H9 (cell line): ENCODE measurements at regions not wholly inside any gene's neighbourhood (a gene's known extent, or its start where the extent isn't known, plus 50 kb on each side); places are given as distances from the start of the nearest gene placed in this dataset.

Experiments
- DNase-seq: peaks from one replicate; pipeline ENCODE4 v3.0.0-alpha.2; 2017
- H2AFZ ChIP-seq: one replicate; pipeline ENCODE4 v1.6.1; 2013; ENCODE audit warnings: mild to moderate bottlenecking, low read length, control low read depth, moderate library complexity
- H2AK5ac ChIP-seq: 2 replicates; pipeline ENCODE4 v1.6.1; 2013; ENCODE audit warnings: low read length, control low read depth, mixed read lengths; ENCODE audit not compliant: insufficient read length
- H2BK120ac ChIP-seq: one replicate; pipeline ENCODE4 v1.6.1; 2013; ENCODE audit warnings: low read depth, mild to moderate bottlenecking, low read length, control low read depth, inconsistent platforms; ENCODE audit not compliant: poor library complexity, severe bottlenecking
- H2BK12ac ChIP-seq: 2 replicates; pipeline ENCODE4 v1.6.1; 2013; ENCODE audit warnings: low read length, control low read depth, mixed read lengths, low read depth; ENCODE audit not compliant: insufficient read length
- H2BK15ac ChIP-seq: 2 replicates; pipeline ENCODE4 v1.6.1; 2013; ENCODE audit warnings: low read depth, low read length, control low read depth
- H2BK20ac ChIP-seq: one replicate; pipeline ENCODE4 v1.6.1; 2013; ENCODE audit warnings: low read depth, mild to moderate bottlenecking, low read length, control low read depth, inconsistent platforms; ENCODE audit not compliant: poor library complexity, severe bottlenecking
- H2BK5ac ChIP-seq: 2 replicates; pipeline ENCODE4 v1.6.1; 2013; ENCODE audit warnings: low read length, control low read depth, mixed read lengths; ENCODE audit not compliant: insufficient read length
- H3K14ac ChIP-seq: 2 replicates; pipeline ENCODE4 v1.6.1; 2013; ENCODE audit warnings: low read length, control low read depth; ENCODE audit not compliant: insufficient read depth
- H3K18ac ChIP-seq: 2 replicates; pipeline ENCODE4 v1.6.1; 2013; ENCODE audit warnings: low read depth, mild to moderate bottlenecking, mixed read lengths, low read length, control low read depth; ENCODE audit not compliant: insufficient read length
- H3K23ac ChIP-seq: 2 replicates; pipeline ENCODE4 v1.6.1; 2013; ENCODE audit warnings: low read length, control low read depth, mixed read lengths, low read depth; ENCODE audit not compliant: insufficient read length
- H3K23me2 ChIP-seq: 2 replicates; pipeline ENCODE4 v1.6.1; 2013; ENCODE audit warnings: low read depth, mild to moderate bottlenecking, mixed read lengths, low read length, control low read depth; ENCODE audit not compliant: insufficient read length, poor library complexity, severe bottlenecking
- H3K27ac ChIP-seq: 2 replicates; pipeline ENCODE4 v1.5.1; 2013; ENCODE audit warnings: low read length, control low read depth, mixed read lengths, low read depth; ENCODE audit not compliant: insufficient read length
- H3K27me3 ChIP-seq: 2 replicates; pipeline ENCODE4 v1.6.1; 2013; ENCODE audit warnings: low read length, control low read depth, inconsistent platforms; ENCODE audit not compliant: insufficient read depth
- H3K4ac ChIP-seq: 2 replicates; pipeline ENCODE4 v1.6.1; 2013; ENCODE audit warnings: low read depth, mild to moderate bottlenecking, control low read depth, inconsistent platforms, low read length, moderate library complexity
- H3K4me1 ChIP-seq: 2 replicates; pipeline ENCODE4 v1.6.1; 2013; ENCODE audit warnings: low read length, control low read depth, inconsistent platforms; ENCODE audit not compliant: insufficient read depth
- H3K4me2 ChIP-seq: 2 replicates; pipeline ENCODE4 v1.6.1; 2013; ENCODE audit warnings: low read length, control low read depth, mixed read lengths; ENCODE audit not compliant: insufficient read length, insufficient read depth
- H3K56ac ChIP-seq: 2 replicates; pipeline ENCODE4 v1.6.1; 2013; ENCODE audit warnings: low read depth, mild to moderate bottlenecking, mixed read lengths, low read length, control low read depth; ENCODE audit not compliant: insufficient read length
- H3K79me1 ChIP-seq: 2 replicates; pipeline ENCODE4 v1.6.1; 2013; ENCODE audit warnings: low read depth, mild to moderate bottlenecking, moderate library complexity, low read length, control low read depth, inconsistent platforms; ENCODE audit not compliant: insufficient read depth, poor library complexity, severe bottlenecking
- H3K79me2 ChIP-seq: 2 replicates; pipeline ENCODE4 v1.6.1; 2013; ENCODE audit warnings: low read length, control low read depth, inconsistent platforms; ENCODE audit not compliant: insufficient read depth
- H3K9ac ChIP-seq: 2 replicates; pipeline ENCODE4 v1.6.1; 2013; ENCODE audit warnings: low read length, control low read depth, mixed read lengths; ENCODE audit not compliant: insufficient read length; ENCODE audit errors: extremely low read depth
- H3K9me3 ChIP-seq: one replicate; pipeline ENCODE4 v1.6.1; 2013; ENCODE audit warnings: low read depth, low read length, inconsistent platforms; ENCODE audit not compliant: control insufficient read depth
- H3T11ph ChIP-seq: one replicate; pipeline ENCODE4 v1.6.1; 2013; ENCODE audit warnings: mild to moderate bottlenecking, low read length, control low read depth, inconsistent platforms
- H4K20me1 ChIP-seq: one replicate; pipeline ENCODE4 v1.6.1; 2013; ENCODE audit not compliant: control insufficient read depth, insufficient read length, insufficient read depth
- H4K5ac ChIP-seq: 2 replicates; pipeline ENCODE4 v1.6.1; 2013; ENCODE audit warnings: low read depth, mild to moderate bottlenecking, mixed read lengths, low read length, control low read depth; ENCODE audit not compliant: insufficient read length
- H4K8ac ChIP-seq: replicated peaks from 2 replicates; pipeline ENCODE4 v1.6.1; 2013; ENCODE audit warnings: low read length, control low read depth, mixed read lengths, low read depth; ENCODE audit not compliant: insufficient read length
- H4K91ac ChIP-seq: 2 replicates; pipeline ENCODE4 v1.6.1; 2013; ENCODE audit warnings: low read depth, mild to moderate bottlenecking, moderate library complexity, mixed read lengths, low read length, control low read depth; ENCODE audit not compliant: insufficient read length
- H3K27ac Mint-ChIP-seq, 3 experiments: 2 replicates in 2 of 3; 3 replicates in 1 of 3; pipeline ENCODE4 v1.8.0; 2020 to 2021; ENCODE audit warnings: mixed read lengths in 3 of 3, mild to moderate bottlenecking in 1 of 3, moderate library complexity in 1 of 3
- H3K27me3 Mint-ChIP-seq: 2 replicates; pipeline ENCODE4 v1.8.0; 2021; ENCODE audit warnings: low read depth, mild to moderate bottlenecking, moderate library complexity, mixed read lengths
- H3K36me3 Mint-ChIP-seq, 3 experiments: 2 replicates in 2 of 3; 3 replicates in 1 of 3; pipeline ENCODE4 v1.8.0; 2020 to 2021; ENCODE audit warnings: low read depth in 3 of 3, mixed read lengths in 3 of 3; ENCODE audit not compliant: insufficient read depth in 1 of 3
- H3K4me1 Mint-ChIP-seq, 2 experiments: 2 replicates each; pipeline ENCODE4 v1.8.0; 2020; ENCODE audit warnings: mixed read lengths in 2 of 2
- H3K4me3 Mint-ChIP-seq, 2 experiments: 2 replicates in 1 of 2; 3 replicates in 1 of 2; pipeline ENCODE4 v1.8.0; 2020 to 2021; ENCODE audit warnings: mild to moderate bottlenecking in 2 of 2, mixed read lengths in 2 of 2, moderate library complexity in 1 of 2
- H3K9me3 Mint-ChIP-seq, 2 experiments: 2 replicates in 1 of 2; 3 replicates in 1 of 2; pipeline ENCODE4 v1.8.0; 2020; ENCODE audit warnings: mild to moderate bottlenecking in 2 of 2, mixed read lengths in 2 of 2, moderate library complexity in 1 of 2
- WGBS: extraction: QIAGEN DNeasy Blood & Tissue Kit; methylation state at CpG from one replicate; pipeline ENCODE4 v1.1.7; 2013; ENCODE audit warnings: missing lambda C conversion rate, low lambda C conversion rate, mixed read lengths; ENCODE audit not compliant: insufficient read length; ENCODE audit errors: extremely low coverage; 5-methylcytosine and 5-hydroxymethylcytosine counted together
- TF ChIP-seq, protein P1 (sequence below): fragments of 200-600 bp; sonication (generic); conservative IDR thresholded peaks from 3 replicates; pipeline ENCODE4 v1.8.0; 2021; ENCODE audit warnings: antibody characterized with exemption, mild to moderate bottlenecking

GRCh38 chr1:203992440-203992839 is 80.5 kb upstream of the SOX13 start:
- Mint-ChIP-seq H3K9me3 (no peaks in the 10 kb centered on the region; a peak in 1 of 5 replicates), H3K4me1 (peaks cover 48 to 52% of the 10 kb centered on the region in 2 experiments), H3K36me3 (no peaks in the 10 kb centered on the region; a peak in 1 of 7 replicates), H3K4me3 (no peak overlapping the region), H3K27ac (no peak overlapping the region), H3K27me3 (peaks cover 20% of the 10 kb centered on the region)
- Histone ChIP-seq H2BK15ac (no peak overlapping the region), H2BK20ac (no peak overlapping the region), H4K91ac (no peak overlapping the region), H3K4ac (no peak overlapping the region), H3K18ac (no peak overlapping the region), H3K79me2 (no peaks in the 10 kb centered on the region), H3K79me1 (no peaks in the 10 kb centered on the region), H3K23me2 (no peaks in the 10 kb centered on the region), H2AK5ac (no peak overlapping the region), H2BK5ac (no peak overlapping the region), H3K9me3 (no peaks in the 10 kb centered on the region), H3K4me1 (peaks cover 5% of the 10 kb centered on the region; the same call in 1 of the 2 replicates), H3K14ac (no peak overlapping the region), H3T11ph (no peak overlapping the region), H4K8ac (no peak overlapping the region), H3K27me3 (peaks cover 2% of the 10 kb centered on the region; the same call in 1 of the 2 replicates), H3K27ac (no peak overlapping the region), H4K20me1 (no peaks in the 10 kb centered on the region), H2BK120ac (no peak overlapping the region), H2AFZ (no peak overlapping the region), H4K5ac (no peak overlapping the region), H2BK12ac (no peak overlapping the region), H3K4me2 (no peak overlapping the region), H3K23ac (no peak overlapping the region), H3K9ac (no peak overlapping the region), H3K56ac (no peak overlapping the region)
- TF ChIP-seq, protein P1, sequence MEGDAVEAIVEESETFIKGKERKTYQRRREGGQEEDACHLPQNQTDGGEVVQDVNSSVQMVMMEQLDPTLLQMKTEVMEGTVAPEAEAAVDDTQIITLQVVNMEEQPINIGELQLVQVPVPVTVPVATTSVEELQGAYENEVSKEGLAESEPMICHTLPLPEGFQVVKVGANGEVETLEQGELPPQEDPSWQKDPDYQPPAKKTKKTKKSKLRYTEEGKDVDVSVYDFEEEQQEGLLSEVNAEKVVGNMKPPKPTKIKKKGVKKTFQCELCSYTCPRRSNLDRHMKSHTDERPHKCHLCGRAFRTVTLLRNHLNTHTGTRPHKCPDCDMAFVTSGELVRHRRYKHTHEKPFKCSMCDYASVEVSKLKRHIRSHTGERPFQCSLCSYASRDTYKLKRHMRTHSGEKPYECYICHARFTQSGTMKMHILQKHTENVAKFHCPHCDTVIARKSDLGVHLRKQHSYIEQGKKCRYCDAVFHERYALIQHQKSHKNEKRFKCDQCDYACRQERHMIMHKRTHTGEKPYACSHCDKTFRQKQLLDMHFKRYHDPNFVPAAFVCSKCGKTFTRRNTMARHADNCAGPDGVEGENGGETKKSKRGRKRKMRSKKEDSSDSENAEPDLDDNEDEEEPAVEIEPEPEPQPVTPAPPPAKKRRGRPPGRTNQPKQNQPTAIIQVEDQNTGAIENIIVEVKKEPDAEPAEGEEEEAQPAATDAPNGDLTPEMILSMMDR: no peak
- no CpG with 5 or more reads among the region's 2 CpGs for WGBS
- DNase-seq: no peak
